ENCODE measurements at regions not wholly inside any gene's neighbourhood (a gene's known extent, or its start where the extent isn't known, plus 50 kb on each side); places are given as distances from the start of the nearest gene placed in this dataset.
"Not testable (repeated sequence)": the region's sequence is repeated elsewhere in the genome, so short reads cannot be mapped to it uniquely, and the experiment has no call there.

DNA sequence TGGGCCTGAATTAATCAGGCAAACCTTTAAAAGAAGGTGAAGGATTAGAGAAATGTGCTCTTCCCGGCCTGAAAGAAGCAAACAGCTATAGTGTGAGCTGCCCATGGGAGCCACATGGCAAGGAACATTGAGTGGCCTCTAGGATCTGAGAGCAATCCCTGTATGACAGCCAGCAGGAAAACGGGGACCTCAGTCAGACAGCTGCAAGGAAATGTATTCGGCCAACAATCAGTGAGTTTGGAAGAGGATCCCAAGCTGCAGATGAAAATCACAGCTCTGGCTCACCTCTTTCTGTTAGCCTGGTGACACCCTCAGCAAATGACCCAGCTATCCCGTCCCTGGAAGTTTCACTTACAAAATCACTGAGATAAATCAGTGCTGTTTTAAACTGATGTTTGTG lies 309.2 kb downstream of the SH3GL2 start:
- intact Hi-C loops (cut with DNase I), result no loop called here
- H3K27me3 ChIP-seq, result no peaks in the 10 kb centered on the region
- H3K9me3 ChIP-seq, result no peaks in the 10 kb centered on the region
- no peak overlapping the region for H3K27ac ChIP-seq
- H3K4me1 ChIP-seq, result no peaks in the 10 kb centered on the region
- ATAC-seq (no peak), DNase-seq (no peak)
- TF ChIP-seq, protein P1, sequence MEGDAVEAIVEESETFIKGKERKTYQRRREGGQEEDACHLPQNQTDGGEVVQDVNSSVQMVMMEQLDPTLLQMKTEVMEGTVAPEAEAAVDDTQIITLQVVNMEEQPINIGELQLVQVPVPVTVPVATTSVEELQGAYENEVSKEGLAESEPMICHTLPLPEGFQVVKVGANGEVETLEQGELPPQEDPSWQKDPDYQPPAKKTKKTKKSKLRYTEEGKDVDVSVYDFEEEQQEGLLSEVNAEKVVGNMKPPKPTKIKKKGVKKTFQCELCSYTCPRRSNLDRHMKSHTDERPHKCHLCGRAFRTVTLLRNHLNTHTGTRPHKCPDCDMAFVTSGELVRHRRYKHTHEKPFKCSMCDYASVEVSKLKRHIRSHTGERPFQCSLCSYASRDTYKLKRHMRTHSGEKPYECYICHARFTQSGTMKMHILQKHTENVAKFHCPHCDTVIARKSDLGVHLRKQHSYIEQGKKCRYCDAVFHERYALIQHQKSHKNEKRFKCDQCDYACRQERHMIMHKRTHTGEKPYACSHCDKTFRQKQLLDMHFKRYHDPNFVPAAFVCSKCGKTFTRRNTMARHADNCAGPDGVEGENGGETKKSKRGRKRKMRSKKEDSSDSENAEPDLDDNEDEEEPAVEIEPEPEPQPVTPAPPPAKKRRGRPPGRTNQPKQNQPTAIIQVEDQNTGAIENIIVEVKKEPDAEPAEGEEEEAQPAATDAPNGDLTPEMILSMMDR (IDR thresholded peaks at IDR 0.05), result no peak
- H3K36me3 ChIP-seq, result no peaks in the 10 kb centered on the region
- 61 to 68% methylated on average over 4 of the region's 4 CpGs for WGBS, 2 donors
- H3K4me3 ChIP-seq, result no peak overlapping the region

GRCh38 chr9:17888964-17889363 lies 310.1 kb downstream of the SH3GL2 start:
- DNase-seq; ATAC-seq; H3K4me1 ChIP-seq; H3K9me3 ChIP-seq; H3K36me3 ChIP-seq; intact Hi-C loops (cut with DNase I); H3K4me3 ChIP-seq; H3K27me3 ChIP-seq; H3K27ac ChIP-seq: not testable (repeated sequence)
- WGBS, 2 donors, result 62 to 64% methylated on average over 1 of the region's 1 CpG

- 32 to 38% methylated on average over 4 of the region's 4 CpGs for WGBS, 2 donors
- no peak overlapping the region for H3K27ac ChIP-seq
Observed at GRCh38 chr9:17894501-17895160, 315.8 kb downstream of the SH3GL2 start.

DNA sequence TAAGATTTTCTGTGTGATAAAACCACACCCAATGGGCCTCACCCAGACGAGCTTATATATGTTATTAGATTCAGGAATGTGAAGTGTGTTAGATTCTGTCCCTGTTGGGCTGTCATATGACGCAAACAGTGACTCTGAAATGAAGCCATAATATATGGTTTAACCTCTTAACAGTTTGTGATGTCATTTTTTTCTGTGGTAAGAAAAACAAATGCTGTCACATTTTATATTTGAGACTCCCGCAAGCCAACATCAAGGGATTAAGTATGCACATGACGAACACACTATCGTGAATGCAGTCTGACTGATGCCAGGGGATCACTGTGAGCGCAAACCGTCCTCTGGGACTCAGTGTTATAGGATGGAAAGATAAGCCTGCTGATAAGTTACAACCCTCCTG lies 321.7 kb downstream of the SH3GL2 start:
- DNase-seq, result no peak
- WGBS, 2 donors, result 64 to 65% methylated on average over 7 of the region's 7 CpGs
- intact Hi-C loops (cut with DNase I), result loop anchor here in 2 of 10 donors (5.0 to 10.0 kb wide), 2 partner anchors 84 to 798 kb away; no protein-coding TSS in a partner anchor
- no peaks in the 10 kb centered on the region for H3K36me3 ChIP-seq
- peaks cover 0 to 3% (median 0%) of the 10 kb centered on the region in 9 donors for H3K4me1 ChIP-seq
- TF ChIP-seq, protein P1 (IDR thresholded peaks at IDR 0.05), result no peak
- no peak overlapping the region for H3K4me3 ChIP-seq
- peaks cover 0 to 42% (median 31%) of the 10 kb centered on the region in 7 donors for H3K27me3 ChIP-seq
- no peak for ATAC-seq
- no peak overlapping the region for H3K27ac ChIP-seq
- H3K9me3 ChIP-seq, result no peaks in the 10 kb centered on the region

More at GRCh38 chr9:17894501-17895160, 315.8 kb downstream of the SH3GL2 start:
- Histone ChIP-seq H3K36me3 (no peaks in the 10 kb centered on the region), H3K9me3 (no peaks in the 10 kb centered on the region), H3K4me1 (no peaks in the 10 kb centered on the region), H3K27me3 (no peaks in the 10 kb centered on the region), H3K4me3 (no peak overlapping the region)
- TF ChIP-seq, protein P1 (IDR thresholded peaks at IDR 0.05), result no peak
- ATAC-seq (no peak), DNase-seq (no peak)
- intact Hi-C loops (cut with DNase I), result no loop called here

GRCh38 chr9:17905366-17905765 lies 326.5 kb downstream of the SH3GL2 start:
- WGBS, 2 donors, result 27 to 38% methylated on average over 9 of the region's 9 CpGs
- ATAC-seq (no peak), DNase-seq (no peak)
- Histone ChIP-seq H3K27ac (no peak overlapping the region), H3K4me1 (peaks cover 0 to 17% (median 6%) of the 10 kb centered on the region in 9 donors), H3K9me3 (no peaks in the 10 kb centered on the region), H3K27me3 (peaks cover 6 to 67% (median 50%) of the 10 kb centered on the region in 7 donors), H3K4me3 (peak overlapping the region in 3 of 10 donors; percentile 22 to 54 (median 42)), H3K36me3 (no peaks in the 10 kb centered on the region)
- intact Hi-C loops (cut with DNase I), result loop anchor here in 1 of 10 donors (10.0 kb wide), 1 partner anchor 79 kb away; no protein-coding TSS in a partner anchor
- TF ChIP-seq, protein P1 (IDR thresholded peaks at IDR 0.05), result no peak
